ENCODE measurements at regions not wholly inside any gene's neighbourhood (a gene's known extent, or its start where the extent isn't known, plus 50 kb on each side); places are given as distances from the start of the nearest gene placed in this dataset.

DNA sequence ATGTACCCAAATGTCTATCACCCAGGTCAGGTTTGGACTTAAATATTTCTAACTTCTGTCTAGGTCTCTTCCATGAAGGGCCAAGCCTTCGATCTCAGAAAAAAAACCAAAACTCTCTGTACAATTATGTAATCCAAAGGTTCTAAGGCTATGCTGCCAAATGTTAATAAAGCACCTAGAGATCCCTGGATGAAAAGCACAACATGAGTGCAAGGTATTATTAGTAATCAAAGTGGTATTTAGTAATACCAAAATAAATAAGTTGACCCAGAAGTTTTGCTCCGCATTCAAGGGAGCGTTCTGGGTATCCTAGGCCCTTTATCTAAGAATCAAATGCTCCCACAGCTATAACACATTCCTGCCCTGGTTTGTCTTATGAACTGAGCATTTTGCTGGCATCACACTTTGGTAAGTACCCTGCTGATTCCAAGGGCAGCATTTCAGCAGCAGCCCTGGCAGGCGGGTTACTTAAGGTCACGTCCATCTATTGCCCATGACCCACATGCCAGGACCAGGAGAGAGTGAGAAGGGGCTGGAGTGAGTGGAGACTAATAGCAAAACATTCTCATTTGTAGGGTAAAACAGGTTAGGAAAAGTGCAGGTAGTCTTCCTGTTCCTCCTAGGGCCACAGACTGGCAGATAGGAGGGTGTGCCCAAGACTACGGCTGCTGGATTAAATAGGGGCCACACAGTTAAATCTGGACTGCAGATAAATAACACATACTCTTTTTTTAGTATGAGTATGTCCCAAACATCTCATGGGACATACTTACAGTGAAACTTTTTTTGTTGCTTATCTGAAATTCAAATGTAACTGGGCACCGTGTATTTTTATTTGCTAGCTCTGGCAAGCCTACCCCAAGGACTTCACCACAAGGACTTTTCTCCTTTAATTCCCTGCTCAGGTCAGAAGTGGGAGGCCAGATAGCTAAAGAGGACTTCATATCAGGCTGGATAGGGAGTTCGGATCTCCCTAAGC lies 76.0 kb upstream of the SNRK start:
- TF ChIP-seq, protein P1, sequence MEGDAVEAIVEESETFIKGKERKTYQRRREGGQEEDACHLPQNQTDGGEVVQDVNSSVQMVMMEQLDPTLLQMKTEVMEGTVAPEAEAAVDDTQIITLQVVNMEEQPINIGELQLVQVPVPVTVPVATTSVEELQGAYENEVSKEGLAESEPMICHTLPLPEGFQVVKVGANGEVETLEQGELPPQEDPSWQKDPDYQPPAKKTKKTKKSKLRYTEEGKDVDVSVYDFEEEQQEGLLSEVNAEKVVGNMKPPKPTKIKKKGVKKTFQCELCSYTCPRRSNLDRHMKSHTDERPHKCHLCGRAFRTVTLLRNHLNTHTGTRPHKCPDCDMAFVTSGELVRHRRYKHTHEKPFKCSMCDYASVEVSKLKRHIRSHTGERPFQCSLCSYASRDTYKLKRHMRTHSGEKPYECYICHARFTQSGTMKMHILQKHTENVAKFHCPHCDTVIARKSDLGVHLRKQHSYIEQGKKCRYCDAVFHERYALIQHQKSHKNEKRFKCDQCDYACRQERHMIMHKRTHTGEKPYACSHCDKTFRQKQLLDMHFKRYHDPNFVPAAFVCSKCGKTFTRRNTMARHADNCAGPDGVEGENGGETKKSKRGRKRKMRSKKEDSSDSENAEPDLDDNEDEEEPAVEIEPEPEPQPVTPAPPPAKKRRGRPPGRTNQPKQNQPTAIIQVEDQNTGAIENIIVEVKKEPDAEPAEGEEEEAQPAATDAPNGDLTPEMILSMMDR (IDR thresholded peaks at IDR 0.05 in 4 of 5, conservative IDR thresholded peaks at IDR 0.05 in 1 of 5), result no peak
- no peak for TF ChIP-seq POLR2A (IDR thresholded peaks at IDR 0.05)

All from gastrocnemius medialis (tissue), 4 donors.